H1 (cell line): ENCODE measurements at regions not wholly inside any gene's neighbourhood (a gene's known extent, or its start where the extent isn't known, plus 50 kb on each side); places are given as distances from the start of the nearest gene placed in this dataset.

Experiments used
- CTCF ChIA-PET: fragments of 300-600 bp; sonication (Branson Sonifier 250); formaldehyde crosslinking; loops from one replicate; lab custom pipeline; 2021; ENCODE audit not compliant: partially characterized antibody; lab: Charles Lee
- POLR2A ChIA-PET: fragments of 300-600 bp; sonication (Branson Sonifier 250); formaldehyde crosslinking; loops from one replicate; lab custom pipeline; 2021; ENCODE audit warnings: inconsistent platforms; ENCODE audit not compliant: partially characterized antibody; lab: Charles Lee
- DNase-seq, 2 experiments: peaks; one replicate each; pipeline versions ENCODE4 v3.0.0 to v3.0.0-alpha.2; 2010 to 2022; ENCODE audit warnings: low spot score in 2 of 2, low read depth in 1 of 2, mixed read lengths in 1 of 2
- FAIRE-seq: peaks from 2 replicates; lab custom pipeline; 2011; peaks lifted over from hg19 to GRCh38; lab: Jason Lieb, UNC
- H2AFZ ChIP-seq: 2 replicates; pipeline ENCODE4 v1.8.1; 2012; ENCODE audit warnings: low read length, inconsistent platforms
- H2AK5ac ChIP-seq: 2 replicates; pipeline ENCODE4 v1.6.1; 2013; ENCODE audit warnings: low read depth, low read length
- H2BK120ac ChIP-seq: replicated peaks from 2 replicates; pipeline ENCODE3; 2013; ENCODE audit warnings: low read depth, low read length, inconsistent platforms
- H2BK12ac ChIP-seq: 2 replicates; pipeline ENCODE4 v1.6.1; 2013; ENCODE audit warnings: low read depth, low read length
- H2BK15ac ChIP-seq: 2 replicates; pipeline ENCODE4 v1.6.1; 2013; ENCODE audit warnings: low read length
- H2BK20ac ChIP-seq: 2 replicates; pipeline ENCODE4 v1.6.1; 2013; ENCODE audit warnings: low read length
- H2BK5ac ChIP-seq: 2 replicates; pipeline ENCODE4 v1.6.1; 2013; ENCODE audit warnings: low read depth, low read length
- H3K14ac ChIP-seq: 2 replicates; pipeline ENCODE4 v1.6.1; 2013; ENCODE audit warnings: inconsistent platforms; ENCODE audit not compliant: insufficient read length
- H3K18ac ChIP-seq: 2 replicates; pipeline ENCODE4 v1.6.1; 2013; ENCODE audit warnings: low read length; ENCODE audit errors: extremely low read depth
- H3K23ac ChIP-seq: 2 replicates; pipeline ENCODE4 v1.6.1; 2013; ENCODE audit warnings: inconsistent platforms; ENCODE audit not compliant: insufficient read length
- H3K23me2 ChIP-seq: 2 replicates; pipeline ENCODE4 v1.6.1; 2013; ENCODE audit warnings: low read depth, low read length
- H3K27ac ChIP-seq: 2 replicates; pipeline ENCODE4 v1.6.1; 2011; ENCODE audit warnings: low read depth, low read length, inconsistent platforms
- H3K27me3 ChIP-seq, 4 experiments: replicated peaks in 1 of 4; 1 replicate in 1 of 4; 2 replicates in 3 of 4; pipeline versions ENCODE4 v1.6.1 to v1.8.1; 2011 to 2013; ENCODE audit warnings: low read length in 3 of 4, mild to moderate bottlenecking in 3 of 4, inconsistent platforms in 2 of 4, mixed read lengths in 2 of 4, moderate library complexity in 1 of 4; ENCODE audit not compliant: control insufficient read depth in 3 of 4, insufficient read depth in 3 of 4; ENCODE audit errors: extremely low read depth in 1 of 4
- H3K36me3 ChIP-seq, 4 experiments: 2 replicates each; pipeline versions ENCODE4 v1.6.1 to v1.8.1; 2011 to 2013; ENCODE audit warnings: mild to moderate bottlenecking in 4 of 4, low read length in 3 of 4, moderate library complexity in 2 of 4, control low read depth in 1 of 4, inconsistent platforms in 1 of 4; ENCODE audit not compliant: insufficient read depth in 4 of 4, control insufficient read depth in 2 of 4
- H3K4ac ChIP-seq: replicated peaks from 2 replicates; pipeline ENCODE3; 2013; ENCODE audit warnings: low read length, low read depth, mixed read lengths, inconsistent platforms; ENCODE audit not compliant: insufficient read length
- H3K4me1 ChIP-seq, 4 experiments: replicated peaks in 1 of 4; 1 replicate in 1 of 4; 2 replicates in 3 of 4; pipeline versions ENCODE4 v1.6.1 to v1.8.1; 2011 to 2013; ENCODE audit warnings: low read length in 3 of 4, inconsistent platforms in 2 of 4, mixed read lengths in 1 of 4; ENCODE audit not compliant: insufficient read depth in 4 of 4, control insufficient read depth in 3 of 4
- H3K4me2 ChIP-seq, 2 experiments: 2 replicates each; pipeline versions ENCODE4 v1.6.1 to v1.8.1; 2011 to 2013; ENCODE audit warnings: low read depth in 2 of 2, low read length in 2 of 2, control low read depth in 1 of 2, inconsistent platforms in 1 of 2, mild to moderate bottlenecking in 1 of 2; ENCODE audit not compliant: insufficient read depth in 1 of 2
- H3K4me3 ChIP-seq, 4 experiments: fragments of 200-600, 300-600 bp in 1 of 4; sonication (generic), shearing (Covaris generic), sonication (Bioruptor Twin) in 1 of 4; 2 replicates each; pipeline versions ENCODE4 v1.5.1 to v1.8.1; 2011 to 2016; ENCODE audit warnings: low read length in 4 of 4, low read depth in 3 of 4, control low read depth in 2 of 4, inconsistent platforms in 2 of 4, mild to moderate bottlenecking in 2 of 4, mixed read lengths in 1 of 4, moderate library complexity in 1 of 4; ENCODE audit not compliant: insufficient read depth in 2 of 4; ENCODE audit errors: extremely low read depth in 1 of 4
- H3K56ac ChIP-seq: replicated peaks from 2 replicates; pipeline ENCODE3; 2013; ENCODE audit warnings: low read depth, mild to moderate bottlenecking, mixed read lengths, low read length, inconsistent platforms; ENCODE audit not compliant: insufficient read length
- H3K79me1 ChIP-seq: 2 replicates; pipeline ENCODE4 v1.6.1; 2013; ENCODE audit warnings: low read depth, low read length, control low read depth
- H3K79me2 ChIP-seq, 2 experiments: 2 replicates each; pipeline versions ENCODE4 v1.6.1 to v1.8.1; 2012 to 2013; ENCODE audit warnings: low read length in 2 of 2, mild to moderate bottlenecking in 2 of 2, inconsistent platforms in 1 of 2; ENCODE audit not compliant: insufficient read depth in 2 of 2, control insufficient read depth in 1 of 2
- H3K9ac ChIP-seq, 4 experiments: replicated peaks in 1 of 4; 1 replicate in 1 of 4; 2 replicates in 3 of 4; pipeline versions ENCODE4 v1.6.1 to v1.8.1; 2011 to 2013; ENCODE audit warnings: low read depth in 3 of 4, low read length in 3 of 4, control low read depth in 2 of 4, mild to moderate bottlenecking in 2 of 4, moderate library complexity in 2 of 4, inconsistent platforms in 1 of 4; ENCODE audit errors: extremely low read depth in 1 of 4
- H3K9me3 ChIP-seq, 2 experiments: 2 replicates each; pipeline versions ENCODE4 v1.6.1 to v1.8.1; 2012 to 2013; ENCODE audit warnings: mild to moderate bottlenecking in 2 of 2, moderate library complexity in 2 of 2, control low read depth in 1 of 2, inconsistent platforms in 1 of 2, low read depth in 1 of 2, low read length in 1 of 2, mixed read lengths in 1 of 2; ENCODE audit not compliant: insufficient read depth in 2 of 2
- H4K20me1 ChIP-seq, 2 experiments: replicated peaks in 1 of 2; 2 replicates each; pipeline versions ENCODE3 to v1.8.1; 2011 to 2013; ENCODE audit warnings: inconsistent platforms in 2 of 2, low read length in 2 of 2, mild to moderate bottlenecking in 1 of 2; ENCODE audit not compliant: insufficient read depth in 2 of 2, control insufficient read depth in 1 of 2
- H4K5ac ChIP-seq: 2 replicates; pipeline ENCODE4 v1.6.1; 2013; ENCODE audit warnings: low read length, low read depth, mixed read lengths, inconsistent platforms; ENCODE audit not compliant: insufficient read length
- H4K8ac ChIP-seq: 2 replicates; pipeline ENCODE4 v1.8.0; 2013; ENCODE audit warnings: mild to moderate bottlenecking, moderate library complexity, low read length, inconsistent platforms; ENCODE audit not compliant: insufficient read depth; ENCODE audit errors: extremely low read depth
- H4K91ac ChIP-seq: replicated peaks from 2 replicates; pipeline ENCODE3; 2013; ENCODE audit warnings: low read length, mixed read lengths, inconsistent platforms; ENCODE audit not compliant: insufficient read length
- CBX8 ChIP-seq: fragments of 300-800, 300-1000 bp; sonication (generic); IDR thresholded peaks from 2 replicates; pipeline ENCODE4 v1.7.1; 2016; ENCODE audit warnings: low read depth, low read length, borderline replicate concordance
- POLR2AphosphoS5 ChIP-seq: IDR thresholded peaks from 2 replicates; pipeline ENCODE4 v1.6.1; 2011; ENCODE audit warnings: low read depth, low read length
- RNF2 ChIP-seq: fragments of 200-900, 300-1000 bp; sonication (generic); IDR thresholded peaks from 2 replicates; pipeline ENCODE4 v1.7.1; 2016; ENCODE audit warnings: borderline replicate concordance, low read depth, mild to moderate bottlenecking, antibody characterized with exemption, low read length; ENCODE audit not compliant: poor library complexity, severe bottlenecking; ENCODE audit errors: missing control alignments
- SRF ChIP-seq: IDR thresholded peaks from 2 replicates; pipeline ENCODE4 v1.6.1; 2011; ENCODE audit warnings: mild to moderate bottlenecking, low read depth, low read length, moderate library complexity
- TBP ChIP-seq: IDR thresholded peaks from 2 replicates; pipeline ENCODE4 v1.6.1; 2011; ENCODE audit warnings: low read depth, low read length, improper control_type of control experiment
- TCF12 ChIP-seq: IDR thresholded peaks from 2 replicates; pipeline ENCODE4 v1.6.1; 2011; ENCODE audit warnings: low read depth, mild to moderate bottlenecking, low read length
- YY1 ChIP-seq: IDR thresholded peaks from 2 replicates; pipeline ENCODE4 v1.6.1; 2011; ENCODE audit warnings: low read depth, mild to moderate bottlenecking, low read length
- WGBS, 2 experiments: shearing (Covaris generic) in 1 of 2; methylation state at CpG; one replicate each; pipeline versions ENCODE4 v1.1.6 to v1.1.7; 2013 to 2015; ENCODE audit warnings: low lambda C conversion rate in 2 of 2, mixed read lengths in 2 of 2, inconsistent platforms in 1 of 2, low coverage in 1 of 2, missing lambda C conversion rate in 1 of 2; ENCODE audit not compliant: insufficient replicate concordance in 2 of 2, insufficient coverage in 1 of 2, insufficient read length in 1 of 2; ENCODE audit errors: extremely low coverage in 1 of 2, missing lambda C conversion rate in 1 of 2; 5-methylcytosine and 5-hydroxymethylcytosine counted together

DNA sequence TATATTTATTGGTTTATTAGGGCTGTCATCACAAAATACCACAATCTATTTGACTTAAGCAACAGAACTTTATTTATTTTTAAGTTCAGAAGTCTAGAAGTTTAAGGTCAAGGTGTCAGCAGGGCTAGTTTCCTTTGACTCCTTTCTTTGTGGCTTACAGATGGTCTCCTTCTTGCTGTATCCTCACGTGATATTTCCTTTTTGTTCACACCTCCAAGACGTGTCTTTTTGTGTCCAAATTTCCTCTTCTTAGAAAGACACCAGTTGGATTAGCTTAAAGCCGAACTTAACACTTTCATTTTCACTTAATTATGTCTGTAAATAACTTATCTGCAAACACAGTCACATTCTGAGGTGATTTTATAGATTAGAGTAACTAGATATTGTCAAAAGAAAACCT, 631.4 kb upstream of the POT1 start:
- no peak overlapping the region for H3K23ac ChIP-seq
- no peak for FAIRE-seq
- TF ChIP-seq TCF12: no peak
- no peak for TF ChIP-seq YY1
- no peak for TF ChIP-seq TBP
- TF ChIP-seq RNF2: no peak
- TF ChIP-seq POLR2AphosphoS5: no peak
- no peak for TF ChIP-seq SRF
- no peak for TF ChIP-seq CBX8

More for the DNA sequence above, 631.4 kb upstream of the POT1 start:
- Histone ChIP-seq H3K56ac (no peak overlapping the region), H4K8ac (no peak overlapping the region), H3K79me2 (no peaks in the 10 kb centered on the region), H3K4ac (no peak overlapping the region), H3K79me1 (no peaks in the 10 kb centered on the region), H3K18ac (no peak overlapping the region), H3K4me3 (no peak overlapping the region), H2BK120ac (no peak overlapping the region), H3K9ac (no peak overlapping the region), H3K27ac (no peak overlapping the region), H3K14ac (no peak overlapping the region), H3K23me2 (no peaks in the 10 kb centered on the region), H4K5ac (no peak overlapping the region), H4K20me1 (no peaks in the 10 kb centered on the region), H2BK5ac (no peak overlapping the region), H3K36me3 (no peaks in the 10 kb centered on the region), H3K27me3 (no peaks in the 10 kb centered on the region), H2AK5ac (no peak overlapping the region), H3K9me3 (no peaks in the 10 kb centered on the region), H4K91ac (no peak overlapping the region), H2BK15ac (no peak overlapping the region), H3K4me2 (no peak overlapping the region), H2AFZ (no peak overlapping the region), H2BK20ac (no peak overlapping the region), H2BK12ac (no peak overlapping the region), H3K4me1 (no peaks in the 10 kb centered on the region; a peak in 1 of 7 replicates)
- DNase-seq: no peak
- ChIA-PET CTCF (no interaction called here), POLR2A (no interaction called here)
- 94% methylated on average over 3 of the region's 3 CpGs; no CpG with 5 or more reads in 1 of the 2 experiments for WGBS, 2 experiments
